Panc1 (cell line): ENCODE measurements at regions not wholly inside any gene's neighbourhood (a gene's known extent, or its start where the extent isn't known, plus 50 kb on each side); places are given as distances from the start of the nearest gene placed in this dataset.
A peak's percentile ranks its signal among the peaks of the same experiment; 100 is the strongest.

ENCODE experiments used
- ATAC-seq: fragments of 200-7000 bp; cut with Tn5 transposase; 2 replicates; pipeline ENCODE4 v1.9.1; 2020; ENCODE audit warnings: mild to moderate bottlenecking, moderate library complexity
- BruUV-seq: library from RNA; stranded (reverse); fragments of 400-500 nt; replicated peaks from 2 replicates; lab custom pipeline; 2021; lab: Mats Ljungman, UMichigan
- CTCF ChIA-PET: fragments of 300-600 bp; sonication (Branson Sonifier 250); formaldehyde crosslinking; loops from one replicate; lab custom pipeline; 2022; ENCODE audit warnings: antibody characterized with exemption; lab: Charles Lee
- POLR2A ChIA-PET: fragments of 300-600 bp; sonication (Branson Sonifier 250); formaldehyde crosslinking; loops from one replicate; lab custom pipeline; 2022; ENCODE audit warnings: antibody characterized with exemption; lab: Charles Lee
- DNase-seq: peaks from one replicate; pipeline ENCODE4 v3.0.0-alpha.2; 2010; ENCODE audit warnings: low read depth, low spot score
- H3K27ac ChIP-seq: 2 replicates; pipeline ENCODE4 v1.5.1; 2011; ENCODE audit warnings: mild to moderate bottlenecking, low read length, inconsistent platforms
- H3K27me3 ChIP-seq: fragments of 200-500 bp; sonication (Bioruptor generic); 2 replicates; pipeline ENCODE4 v1.6.0; 2014; ENCODE audit warnings: low read length, inconsistent platforms; ENCODE audit not compliant: control insufficient read depth, insufficient read depth
- H3K36me3 ChIP-seq: fragments of 200-500 bp; sonication (Bioruptor generic); 2 replicates; pipeline ENCODE4 v1.5.1; 2014; ENCODE audit warnings: inconsistent platforms, mild to moderate bottlenecking, low read length, moderate library complexity; ENCODE audit not compliant: control insufficient read depth, insufficient read depth
- H3K4me1 ChIP-seq: 2 replicates; pipeline ENCODE4 v1.5.1; 2011; ENCODE audit warnings: inconsistent platforms, mild to moderate bottlenecking, low read length, moderate library complexity; ENCODE audit not compliant: control insufficient read depth, insufficient read depth
- H3K4me3 ChIP-seq, 2 experiments: 2 replicates each; pipeline ENCODE4 v1.5.1; 2011 to 2012; ENCODE audit warnings: low read depth in 2 of 2, low read length in 2 of 2, mild to moderate bottlenecking in 2 of 2, inconsistent platforms in 1 of 2, moderate library complexity in 1 of 2
- H3K9me3 ChIP-seq: fragments of 200-500 bp; sonication (Bioruptor generic); 2 replicates; pipeline ENCODE4 v1.5.1; 2014; ENCODE audit warnings: low read depth, mild to moderate bottlenecking, inconsistent platforms, low read length, moderate library complexity; ENCODE audit not compliant: control insufficient read depth, insufficient read depth
- POLR2AphosphoS5 ChIP-seq: IDR thresholded peaks from 2 replicates; pipeline ENCODE4 v1.6.1; 2012; ENCODE audit warnings: mild to moderate bottlenecking, low read depth, low read length, moderate library complexity
- SIN3A ChIP-seq: IDR thresholded peaks from 2 replicates; pipeline ENCODE4 v1.6.1; 2012; ENCODE audit warnings: low read depth, mild to moderate bottlenecking, low read length, moderate library complexity, borderline replicate concordance; ENCODE audit not compliant: insufficient read depth
- TCF7L2 ChIP-seq: IDR thresholded peaks from 2 replicates; pipeline ENCODE4 v1.6.1; 2011; ENCODE audit warnings: mild to moderate bottlenecking, low read depth, low read length, inconsistent platforms
- in situ Hi-C: cut with HindIII; loops from 2 replicates; pipeline ENCODE4 v1.10.0; 2016; ENCODE audit warnings: low sequenced_read_pairs, low pct_unique_long_range_greater_than_20kb
- intact Hi-C: fragments of 100-400 bp; cut with micrococcal nuclease; formaldehyde crosslinking; loops from one replicate; pipeline ENCODE4 v1.10.0; 2022; ENCODE audit not compliant: unreplicated experiment
- TF ChIP-seq, protein P1 (sequence below): fragments of 450-650 bp; IDR thresholded peaks from 2 replicates; pipeline ENCODE4 v1.5.1; 2017; ENCODE audit warnings: mild to moderate bottlenecking
- TF ChIP-seq, protein P2 (sequence below), 2 experiments: IDR thresholded peaks; 2 replicates each; pipeline ENCODE4 v1.6.1; 2011 to 2012; ENCODE audit warnings: low read depth in 2 of 2, control low read depth in 1 of 2, low read length in 1 of 2, mild to moderate bottlenecking in 1 of 2, moderate library complexity in 1 of 2; ENCODE audit not compliant: insufficient read depth in 1 of 2

DNA sequence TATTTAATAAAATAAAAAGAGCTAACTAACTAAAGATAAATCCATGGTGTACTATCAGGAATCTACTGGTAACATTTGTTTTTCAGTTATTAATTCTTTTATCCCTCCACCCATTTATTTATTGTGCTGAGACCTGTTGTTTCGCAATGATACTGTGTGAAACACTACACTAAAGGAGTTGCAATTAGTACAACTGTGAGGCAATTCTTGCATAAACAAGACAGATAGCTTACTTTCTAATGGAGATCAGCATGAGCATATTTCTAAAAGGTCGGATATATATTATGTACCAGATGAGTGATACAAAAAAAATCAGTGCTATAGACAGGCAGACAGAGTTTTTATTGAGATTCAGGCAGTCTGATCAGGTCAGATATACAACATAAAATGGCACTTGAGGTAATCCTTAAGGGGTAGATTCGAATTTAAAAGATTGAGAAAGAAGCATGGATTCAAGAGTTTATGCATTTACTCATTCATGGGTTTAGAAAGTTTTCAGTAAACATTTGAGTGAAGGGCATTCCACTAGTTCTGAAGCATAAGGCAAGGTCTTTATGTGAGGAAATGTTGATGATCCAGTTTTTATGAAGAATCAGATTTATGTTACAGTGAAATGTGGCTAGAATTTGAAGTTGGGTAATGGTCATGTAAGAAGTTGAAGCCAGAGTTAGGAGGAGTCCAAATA, 147.6 kb downstream of the POLR1F start:
- no peaks in the 10 kb centered on the region for H3K36me3 ChIP-seq
- no peak for DNase-seq
- H3K9me3 ChIP-seq, result peaks cover 17% of the 10 kb centered on the region; the same call in 1 of the 2 replicates
- ChIA-PET POLR2A (no interaction called here), CTCF (no interaction called here)
- intact Hi-C loops (no loop called here), in situ Hi-C loops (no loop called here)
- H3K27ac ChIP-seq, result no peak overlapping the region
- no peak overlapping the region for H3K4me3 ChIP-seq
- ATAC-seq, result no peak
- no peaks in the 10 kb centered on the region for H3K4me1 ChIP-seq
- no peaks in the 10 kb centered on the region for H3K27me3 ChIP-seq
- TF ChIP-seq, protein P1, sequence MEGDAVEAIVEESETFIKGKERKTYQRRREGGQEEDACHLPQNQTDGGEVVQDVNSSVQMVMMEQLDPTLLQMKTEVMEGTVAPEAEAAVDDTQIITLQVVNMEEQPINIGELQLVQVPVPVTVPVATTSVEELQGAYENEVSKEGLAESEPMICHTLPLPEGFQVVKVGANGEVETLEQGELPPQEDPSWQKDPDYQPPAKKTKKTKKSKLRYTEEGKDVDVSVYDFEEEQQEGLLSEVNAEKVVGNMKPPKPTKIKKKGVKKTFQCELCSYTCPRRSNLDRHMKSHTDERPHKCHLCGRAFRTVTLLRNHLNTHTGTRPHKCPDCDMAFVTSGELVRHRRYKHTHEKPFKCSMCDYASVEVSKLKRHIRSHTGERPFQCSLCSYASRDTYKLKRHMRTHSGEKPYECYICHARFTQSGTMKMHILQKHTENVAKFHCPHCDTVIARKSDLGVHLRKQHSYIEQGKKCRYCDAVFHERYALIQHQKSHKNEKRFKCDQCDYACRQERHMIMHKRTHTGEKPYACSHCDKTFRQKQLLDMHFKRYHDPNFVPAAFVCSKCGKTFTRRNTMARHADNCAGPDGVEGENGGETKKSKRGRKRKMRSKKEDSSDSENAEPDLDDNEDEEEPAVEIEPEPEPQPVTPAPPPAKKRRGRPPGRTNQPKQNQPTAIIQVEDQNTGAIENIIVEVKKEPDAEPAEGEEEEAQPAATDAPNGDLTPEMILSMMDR, result no peak
- TF ChIP-seq TCF7L2 (no peak), POLR2AphosphoS5 (no peak), SIN3A (no peak)
- TF ChIP-seq, protein P2, sequence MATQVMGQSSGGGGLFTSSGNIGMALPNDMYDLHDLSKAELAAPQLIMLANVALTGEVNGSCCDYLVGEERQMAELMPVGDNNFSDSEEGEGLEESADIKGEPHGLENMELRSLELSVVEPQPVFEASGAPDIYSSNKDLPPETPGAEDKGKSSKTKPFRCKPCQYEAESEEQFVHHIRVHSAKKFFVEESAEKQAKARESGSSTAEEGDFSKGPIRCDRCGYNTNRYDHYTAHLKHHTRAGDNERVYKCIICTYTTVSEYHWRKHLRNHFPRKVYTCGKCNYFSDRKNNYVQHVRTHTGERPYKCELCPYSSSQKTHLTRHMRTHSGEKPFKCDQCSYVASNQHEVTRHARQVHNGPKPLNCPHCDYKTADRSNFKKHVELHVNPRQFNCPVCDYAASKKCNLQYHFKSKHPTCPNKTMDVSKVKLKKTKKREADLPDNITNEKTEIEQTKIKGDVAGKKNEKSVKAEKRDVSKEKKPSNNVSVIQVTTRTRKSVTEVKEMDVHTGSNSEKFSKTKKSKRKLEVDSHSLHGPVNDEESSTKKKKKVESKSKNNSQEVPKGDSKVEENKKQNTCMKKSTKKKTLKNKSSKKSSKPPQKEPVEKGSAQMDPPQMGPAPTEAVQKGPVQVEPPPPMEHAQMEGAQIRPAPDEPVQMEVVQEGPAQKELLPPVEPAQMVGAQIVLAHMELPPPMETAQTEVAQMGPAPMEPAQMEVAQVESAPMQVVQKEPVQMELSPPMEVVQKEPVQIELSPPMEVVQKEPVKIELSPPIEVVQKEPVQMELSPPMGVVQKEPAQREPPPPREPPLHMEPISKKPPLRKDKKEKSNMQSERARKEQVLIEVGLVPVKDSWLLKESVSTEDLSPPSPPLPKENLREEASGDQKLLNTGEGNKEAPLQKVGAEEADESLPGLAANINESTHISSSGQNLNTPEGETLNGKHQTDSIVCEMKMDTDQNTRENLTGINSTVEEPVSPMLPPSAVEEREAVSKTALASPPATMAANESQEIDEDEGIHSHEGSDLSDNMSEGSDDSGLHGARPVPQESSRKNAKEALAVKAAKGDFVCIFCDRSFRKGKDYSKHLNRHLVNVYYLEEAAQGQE (IDR thresholded peaks at IDR 0.05; ENCODE audit: insufficient read depth in 1 of 2, low read depth in 2 of 2, low read length in 1 of 2), result no peak
- no TSS peak for BruUV-seq

- intact Hi-C loops (no loop called here), in situ Hi-C loops (no loop called here)
- TF ChIP-seq SIN3A (no peak), POLR2AphosphoS5 (no peak), TCF7L2 (no peak)
- TF ChIP-seq, protein P1, result no peak
- TF ChIP-seq, protein P2 (IDR thresholded peaks at IDR 0.05; ENCODE audit: insufficient read depth in 1 of 2, low read depth in 2 of 2, low read length in 1 of 2), result no peak
- ChIA-PET POLR2A (no interaction called here), CTCF (no interaction called here)
- DNase-seq (peak; percentile 22), ATAC-seq (no peak)
- no TSS peak for BruUV-seq
- Histone ChIP-seq H3K27me3 (no peaks in the 10 kb centered on the region), H3K4me1 (no peaks in the 10 kb centered on the region), H3K27ac (no peak overlapping the region), H3K4me3 (no peak overlapping the region), H3K36me3 (no peaks in the 10 kb centered on the region), H3K9me3 (peaks cover 17% of the 10 kb centered on the region; the same call in 1 of the 2 replicates)
Measured at GRCh38 chr7:19560111-19560883, 148.5 kb downstream of the POLR1F start.
